ENCODE measurements at regions not wholly inside any gene's neighbourhood (a gene's known extent, or its start where the extent isn't known, plus 50 kb on each side); places are given as distances from the start of the nearest gene placed in this dataset.

DNA sequence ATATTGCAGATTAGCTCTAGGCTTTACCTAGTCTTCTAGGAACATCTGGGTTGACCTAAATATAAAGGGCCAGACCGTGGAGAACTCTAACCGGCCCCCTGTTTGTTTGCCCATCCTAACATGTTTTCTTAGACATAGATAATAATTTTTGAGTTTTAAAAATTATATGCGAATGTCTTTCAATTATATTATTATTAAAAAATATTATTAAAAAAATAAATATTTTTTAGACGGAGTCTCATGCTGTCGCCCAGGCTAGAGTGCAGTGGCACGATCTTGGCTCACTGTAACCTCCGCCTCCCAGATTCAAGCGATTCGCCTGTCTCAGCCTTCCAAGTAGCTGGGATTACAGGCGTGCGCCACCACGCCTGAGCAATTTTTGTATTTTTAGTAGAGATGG is 318.5 kb downstream of the INHBA start:
- H3K27ac ChIP-seq (ENCODE audit: low read length), result no peak overlapping the region
- Mint-ChIP-seq H3K4me1 (no peaks in the 10 kb centered on the region), H3K36me3 (no peaks in the 10 kb centered on the region), H3K27ac (no peak overlapping the region), H3K4me3 (no peak overlapping the region), H3K9me3 (peaks cover 6 to 10% of the 10 kb centered on the region in 2 donors), H3K27me3 (ENCODE audit: low read depth in 2 of 2) (no peaks in the 10 kb centered on the region)
- intact Hi-C loops (cut with micrococcal nuclease), result no loop called here
- H3K27me3 ChIP-seq (ENCODE audit: control insufficient read depth, insufficient read depth, low read length), result no peaks in the 10 kb centered on the region
- no peaks in the 10 kb centered on the region for H3K9me3 ChIP-seq (ENCODE audit: control insufficient read depth, insufficient read depth, low read length)
- no peak for ATAC-seq
- no peaks in the 10 kb centered on the region for H3K36me3 ChIP-seq (ENCODE audit: control insufficient read depth, insufficient read depth, low read length)
- no peak overlapping the region for H3K4me3 ChIP-seq (ENCODE audit: low read length)
- DNase-seq, result no peak
- 85% methylated on average over 10 of the region's 12 CpGs for WGBS (ENCODE audit: insufficient coverage)
- TF ChIP-seq CTCF (IDR thresholded peaks at IDR 0.05), result no peak
- H3K4me1 ChIP-seq (ENCODE audit: control insufficient read depth, insufficient read depth, low read length), result no peaks in the 10 kb centered on the region

DNA sequence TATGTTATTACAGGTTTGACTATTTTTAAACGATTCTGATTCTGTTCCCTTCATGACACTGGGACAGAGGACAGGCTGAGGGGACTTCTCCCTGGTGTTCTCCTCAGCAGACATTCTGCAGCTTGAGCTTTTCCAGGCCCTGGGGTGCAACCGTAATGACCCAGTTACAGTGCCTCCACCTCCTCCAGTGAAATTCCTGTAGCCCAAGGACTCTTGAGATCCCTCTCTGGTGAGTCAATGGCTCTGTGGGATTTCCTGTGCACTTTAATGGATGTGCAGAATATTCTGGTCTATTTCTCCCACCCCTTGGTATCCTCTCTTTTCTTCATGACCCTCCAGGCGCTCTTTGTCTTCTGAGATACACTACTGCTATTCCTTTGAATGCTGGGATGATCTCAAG is 319.3 kb downstream of the INHBA start:
- Histone ChIP-seq H3K27me3 (ENCODE audit: control insufficient read depth, insufficient read depth, low read length) (no peaks in the 10 kb centered on the region), H3K27ac (ENCODE audit: low read length) (no peak overlapping the region), H3K4me3 (ENCODE audit: low read length) (no peak overlapping the region), H3K36me3 (ENCODE audit: control insufficient read depth, insufficient read depth, low read length) (no peaks in the 10 kb centered on the region), H3K9me3 (ENCODE audit: control insufficient read depth, insufficient read depth, low read length) (no peaks in the 10 kb centered on the region), H3K4me1 (ENCODE audit: control insufficient read depth, insufficient read depth, low read length) (no peaks in the 10 kb centered on the region)
- no peak for TF ChIP-seq CTCF (IDR thresholded peaks at IDR 0.05)
- no peak for DNase-seq
- Mint-ChIP-seq H3K4me1 (no peaks in the 10 kb centered on the region), H3K36me3 (no peaks in the 10 kb centered on the region), H3K27ac (no peak overlapping the region), H3K27me3 (ENCODE audit: low read depth in 2 of 2) (no peaks in the 10 kb centered on the region), H3K9me3 (peaks cover 6 to 8% of the 10 kb centered on the region in 2 donors), H3K4me3 (no peak overlapping the region)
- WGBS (ENCODE audit: insufficient coverage), result 53% methylated on average over 3 of the region's 3 CpGs
- intact Hi-C loops (cut with micrococcal nuclease), result no loop called here
- ATAC-seq, result no peak

- TF ChIP-seq CTCF (IDR thresholded peaks at IDR 0.05), result no peak
- Mint-ChIP-seq H3K27ac (no peak overlapping the region), H3K9me3 (peaks cover 2 to 5% of the 10 kb centered on the region in 2 donors), H3K27me3 (ENCODE audit: low read depth in 2 of 2) (no peaks in the 10 kb centered on the region), H3K4me3 (no peak overlapping the region), H3K4me1 (no peaks in the 10 kb centered on the region), H3K36me3 (no peaks in the 10 kb centered on the region)
- no peak overlapping the region for H3K27ac ChIP-seq (ENCODE audit: low read length)
- ATAC-seq, result no peak
- H3K36me3 ChIP-seq (ENCODE audit: control insufficient read depth, insufficient read depth, low read length), result no peaks in the 10 kb centered on the region
- no peak for DNase-seq
- H3K27me3 ChIP-seq (ENCODE audit: control insufficient read depth, insufficient read depth, low read length), result no peaks in the 10 kb centered on the region
- 73% methylated on average over 1 of the region's 2 CpGs for WGBS (ENCODE audit: insufficient coverage)
- H3K4me3 ChIP-seq (ENCODE audit: low read length), result no peak overlapping the region
- H3K9me3 ChIP-seq (ENCODE audit: control insufficient read depth, insufficient read depth, low read length), result no peaks in the 10 kb centered on the region
- intact Hi-C loops (cut with micrococcal nuclease), result no loop called here
- H3K4me1 ChIP-seq (ENCODE audit: control insufficient read depth, insufficient read depth, low read length), result no peaks in the 10 kb centered on the region
These were observed 324.7 kb downstream of the INHBA start for GRCh38 chr7:41378156-41378555.

GRCh38 chr7:41375582-41375981 is 327.3 kb downstream of the INHBA start:
- no peak overlapping the region for H3K4me3 ChIP-seq (ENCODE audit: low read length)
- H3K36me3 ChIP-seq (ENCODE audit: control insufficient read depth, insufficient read depth, low read length), result no peaks in the 10 kb centered on the region
- H3K4me1 ChIP-seq (ENCODE audit: control insufficient read depth, insufficient read depth, low read length), result no peaks in the 10 kb centered on the region
- H3K9me3 ChIP-seq (ENCODE audit: control insufficient read depth, insufficient read depth, low read length), result no peaks in the 10 kb centered on the region
- peaks cover 2 to 4% of the 10 kb centered on the region in 2 donors for H3K9me3 Mint-ChIP-seq
- no CpG with 5 or more reads among the region's 1 CpG for WGBS (ENCODE audit: insufficient coverage)
- H3K27ac ChIP-seq (ENCODE audit: low read length), result no peak overlapping the region
- intact Hi-C loops (cut with micrococcal nuclease), result no loop called here
- no peak overlapping the region for H3K4me3 Mint-ChIP-seq
- H3K27me3 ChIP-seq (ENCODE audit: control insufficient read depth, insufficient read depth, low read length), result no peaks in the 10 kb centered on the region
- H3K4me1 Mint-ChIP-seq, result no peaks in the 10 kb centered on the region
- no peaks in the 10 kb centered on the region for H3K36me3 Mint-ChIP-seq
- H3K27ac Mint-ChIP-seq, result no peak overlapping the region
- ATAC-seq, result no peak
- no peaks in the 10 kb centered on the region for H3K27me3 Mint-ChIP-seq (ENCODE audit: low read depth in 2 of 2)
- no peak for TF ChIP-seq CTCF (IDR thresholded peaks at IDR 0.05)
- no peak for DNase-seq

Measured in natural killer cell (primary cell).